HUES6 (cell line): ENCODE measurements at regions not wholly inside any gene's neighbourhood (a gene's known extent, or its start where the extent isn't known, plus 50 kb on each side); places are given as distances from the start of the nearest gene placed in this dataset.

Experiments used
- H3K27ac ChIP-seq: 2 replicates; pipeline ENCODE4 v1.7.0; 2013; ENCODE audit warnings: low read depth, mild to moderate bottlenecking, low read length, inconsistent platforms
- H3K27me3 ChIP-seq: 2 replicates; pipeline ENCODE4 v1.6.1; 2013; ENCODE audit warnings: low read length; ENCODE audit not compliant: control insufficient read depth, insufficient read depth
- H3K36me3 ChIP-seq: 2 replicates; pipeline ENCODE4 v1.6.1; 2013; ENCODE audit warnings: low read length; ENCODE audit not compliant: control insufficient read depth, insufficient read depth
- H3K4me1 ChIP-seq: 2 replicates; pipeline ENCODE4 v1.6.1; 2013; ENCODE audit warnings: low read length; ENCODE audit not compliant: control insufficient read depth, insufficient read depth
- H3K4me3 ChIP-seq: 2 replicates; pipeline ENCODE4 v1.5.1; 2013; ENCODE audit warnings: low read depth, low read length
- H3K9ac ChIP-seq: one replicate; pipeline ENCODE4 v1.6.1; 2013; ENCODE audit warnings: mild to moderate bottlenecking, low read length
- H3K9me3 ChIP-seq: 2 replicates; pipeline ENCODE4 v1.6.1; 2013; ENCODE audit warnings: low read depth, low read length; ENCODE audit not compliant: control insufficient read depth, insufficient read depth

DNA sequence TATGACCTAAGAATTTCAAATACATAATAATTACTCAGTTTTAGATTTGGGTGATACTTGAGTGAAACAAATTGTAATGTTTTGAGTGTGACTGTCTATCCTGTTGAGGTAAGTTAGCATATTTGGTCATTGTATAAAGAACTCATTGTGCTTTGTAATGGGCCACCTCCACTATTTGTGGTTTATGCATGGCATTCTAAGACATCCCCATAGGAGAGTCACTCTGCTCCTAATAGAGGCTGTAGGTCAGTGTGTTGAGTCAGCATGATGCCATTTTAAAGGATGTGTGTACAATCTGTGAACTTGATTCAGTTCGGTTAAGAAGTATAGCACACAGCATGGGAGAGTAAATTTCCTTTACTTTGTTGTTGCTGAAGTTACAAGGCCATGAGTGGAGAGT lies 1112.4 kb downstream of the JRKL start:
- H3K27me3 ChIP-seq: no peaks in the 10 kb centered on the region
- H3K36me3 ChIP-seq: no peaks in the 10 kb centered on the region
- peaks cover 8% of the 10 kb centered on the region for H3K4me1 ChIP-seq
- peaks cover 13% of the 10 kb centered on the region; the same call in 1 of the 2 replicates for H3K9me3 ChIP-seq
- no peak overlapping the region for H3K27ac ChIP-seq
- H3K4me3 ChIP-seq: no peak overlapping the region
- no peak overlapping the region for H3K9ac ChIP-seq

DNA sequence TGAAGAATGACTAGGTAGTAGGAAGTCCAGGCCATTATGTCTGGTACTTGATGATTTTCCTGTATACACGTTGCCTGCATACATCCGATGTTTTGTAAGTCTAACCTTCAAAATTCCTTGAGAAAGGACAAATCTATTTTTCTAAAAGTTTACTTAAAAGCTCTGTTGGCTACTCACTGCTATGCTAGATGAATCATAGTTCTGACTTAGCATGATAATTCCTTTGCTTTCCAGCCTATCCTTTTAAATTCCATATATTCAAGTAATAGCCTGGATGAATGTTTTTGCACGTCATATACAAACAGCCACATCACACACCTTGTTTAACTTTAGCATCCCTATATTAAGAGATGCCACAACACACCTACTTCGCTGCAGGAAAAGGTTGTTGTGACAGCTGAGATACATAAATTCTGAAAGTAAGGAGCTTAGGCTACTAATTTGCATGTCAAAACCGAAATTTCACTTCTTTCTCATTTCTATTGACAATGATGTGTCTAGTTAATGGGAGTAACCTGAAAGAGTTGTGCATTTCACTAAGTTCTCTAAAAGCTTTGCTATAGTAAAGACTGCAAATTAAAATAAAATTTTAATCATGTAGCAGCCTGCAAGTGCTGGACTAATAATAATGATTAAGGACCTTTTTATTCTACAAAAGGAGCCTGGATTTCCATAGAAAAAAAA lies 1116.4 kb downstream of the JRKL start:
- H3K4me3 ChIP-seq: no peak overlapping the region
- H3K36me3 ChIP-seq: no peaks in the 10 kb centered on the region
- no peak overlapping the region for H3K9ac ChIP-seq
- peaks cover 8% of the 10 kb centered on the region for H3K4me1 ChIP-seq
- H3K27me3 ChIP-seq: no peaks in the 10 kb centered on the region
- no peaks in the 10 kb centered on the region for H3K9me3 ChIP-seq
- no peak overlapping the region for H3K27ac ChIP-seq

DNA sequence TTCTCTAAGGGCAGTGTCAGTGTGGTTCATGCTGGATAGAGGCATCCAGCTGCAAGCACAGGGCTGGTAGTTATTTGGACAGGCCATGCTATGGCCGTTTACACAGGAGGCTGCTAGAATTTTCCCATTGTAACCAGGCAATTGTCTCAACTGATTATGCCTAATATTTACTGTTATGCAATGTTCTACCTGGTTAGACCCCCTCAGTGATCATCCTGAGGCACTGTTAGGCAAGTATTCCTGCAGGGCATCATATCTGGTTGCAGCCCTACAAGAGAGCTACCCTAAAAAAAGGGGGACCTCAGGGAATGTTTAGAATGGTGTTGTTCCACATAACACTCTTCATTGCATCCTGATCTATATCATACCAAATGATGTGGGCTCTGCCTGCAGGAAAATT lies 1124.6 kb downstream of the JRKL start:
- Histone ChIP-seq H3K9me3 (no peaks in the 10 kb centered on the region), H3K4me3 (no peak overlapping the region), H3K27ac (no peak overlapping the region), H3K9ac (no peak overlapping the region), H3K36me3 (no peaks in the 10 kb centered on the region), H3K27me3 (no peaks in the 10 kb centered on the region), H3K4me1 (no peaks in the 10 kb centered on the region)

DNA sequence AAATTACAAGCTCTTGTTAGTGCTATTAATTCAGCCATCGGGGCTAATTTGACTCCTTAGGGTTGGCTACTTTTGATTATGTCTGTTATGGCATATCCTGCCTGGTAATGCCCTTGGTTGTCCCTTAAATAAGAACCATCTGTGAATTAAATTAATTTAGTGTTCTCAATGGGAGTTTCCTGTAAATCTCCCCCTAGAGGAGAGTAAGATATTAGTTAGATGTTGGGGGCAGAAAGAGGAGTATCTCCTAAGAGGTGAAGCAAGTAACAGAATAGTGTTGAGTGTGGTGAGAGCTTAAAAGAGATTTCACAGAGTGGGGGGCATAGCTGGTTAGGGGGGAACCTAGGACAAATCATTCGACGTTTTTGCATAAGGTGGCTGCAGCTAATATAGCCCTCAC lies 1126.9 kb downstream of the JRKL start:
- no peaks in the 10 kb centered on the region for H3K27me3 ChIP-seq
- no peak overlapping the region for H3K4me3 ChIP-seq
- H3K9me3 ChIP-seq: no peaks in the 10 kb centered on the region
- no peaks in the 10 kb centered on the region for H3K36me3 ChIP-seq
- no peak overlapping the region for H3K27ac ChIP-seq
- H3K4me1 ChIP-seq: no peaks in the 10 kb centered on the region
- no peak overlapping the region for H3K9ac ChIP-seq

DNA sequence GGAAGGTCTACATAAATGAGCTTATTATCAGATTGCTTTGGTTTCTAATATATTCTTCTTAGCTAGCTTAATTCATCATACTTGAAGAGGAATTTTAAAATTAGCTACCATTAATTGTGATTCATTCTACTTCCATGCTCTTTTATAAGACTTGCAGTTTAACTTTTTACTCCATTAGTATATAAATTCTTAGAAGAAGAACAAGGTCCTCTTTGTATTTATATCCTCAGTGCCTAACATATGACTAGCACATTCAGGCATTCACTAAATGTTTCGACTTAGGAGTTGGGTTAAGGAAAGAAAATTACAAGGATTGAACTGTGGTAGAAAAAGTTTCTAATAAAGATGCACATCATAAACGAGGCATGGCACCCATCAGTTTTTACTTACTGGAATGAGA lies 1135.5 kb downstream of the JRKL start:
- Histone ChIP-seq H3K27ac (no peak overlapping the region), H3K36me3 (no peaks in the 10 kb centered on the region), H3K9me3 (peaks cover 4% of the 10 kb centered on the region; the same call in 1 of the 2 replicates), H3K27me3 (no peaks in the 10 kb centered on the region), H3K4me3 (no peak overlapping the region), H3K4me1 (no peaks in the 10 kb centered on the region), H3K9ac (no peak overlapping the region)

DNA sequence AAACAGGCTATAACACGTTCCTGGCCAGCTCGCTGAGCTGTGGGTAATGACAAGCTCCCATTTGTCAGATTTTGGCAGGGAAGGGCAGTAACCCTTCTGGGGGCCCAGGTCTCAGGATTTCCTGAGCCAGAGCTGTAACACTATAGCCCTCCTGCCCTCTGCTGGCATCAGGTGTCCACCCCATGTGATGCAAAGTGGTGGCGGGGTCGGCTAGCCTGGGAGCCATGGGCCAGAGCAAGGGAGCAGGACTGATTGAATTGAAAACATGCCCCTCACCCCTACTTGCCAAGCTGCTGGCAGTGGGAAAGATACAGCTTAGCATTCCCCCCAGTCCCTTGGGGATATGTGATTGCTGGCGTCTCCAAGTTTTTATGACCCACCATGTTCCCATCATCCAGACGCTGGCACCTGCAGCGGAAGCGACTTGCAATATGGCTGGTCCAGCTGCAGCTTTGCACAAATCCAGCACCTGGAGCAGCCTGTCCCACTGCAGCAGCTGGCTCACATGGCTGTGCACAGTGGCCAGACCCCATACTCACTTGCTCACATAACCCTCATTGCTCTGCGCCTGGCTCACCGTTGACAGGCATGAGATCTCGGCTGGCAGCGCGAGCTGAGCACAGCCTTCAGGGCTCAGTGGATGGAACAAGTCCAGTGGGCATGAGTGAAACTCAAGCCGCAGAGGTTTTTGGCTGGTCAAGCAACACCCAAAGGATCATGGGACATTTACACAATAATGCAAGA lies 1147.8 kb downstream of the JRKL start:
- H3K27ac ChIP-seq: no peak overlapping the region
- no peak overlapping the region for H3K9ac ChIP-seq
- H3K4me3 ChIP-seq: no peak overlapping the region
- no peaks in the 10 kb centered on the region for H3K9me3 ChIP-seq
- no peaks in the 10 kb centered on the region for H3K4me1 ChIP-seq
- H3K27me3 ChIP-seq: no peaks in the 10 kb centered on the region
- H3K36me3 ChIP-seq: no peaks in the 10 kb centered on the region

DNA sequence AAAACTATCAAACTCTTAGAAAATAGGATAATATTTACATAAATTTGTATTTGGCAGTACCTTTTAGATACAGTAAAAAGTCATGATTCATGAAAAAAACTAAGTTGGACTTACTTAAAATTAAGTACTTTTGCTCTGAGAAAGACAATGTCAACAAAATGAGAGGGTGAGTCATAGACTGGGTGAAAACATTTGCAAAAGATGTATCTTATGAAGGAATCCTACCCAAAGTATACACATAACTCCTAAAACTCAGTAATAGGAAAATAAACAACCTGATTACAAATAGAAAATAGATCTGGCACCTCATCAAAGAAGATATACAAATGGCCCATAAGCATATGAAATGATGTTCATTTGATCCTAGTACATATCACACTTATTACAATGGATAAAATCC lies 1154.6 kb downstream of the JRKL start:
- H3K4me1 ChIP-seq: peaks cover 6% of the 10 kb centered on the region; the same call in 1 of the 2 replicates
- H3K4me3 ChIP-seq: no peak overlapping the region
- no peak overlapping the region for H3K27ac ChIP-seq
- no peaks in the 10 kb centered on the region for H3K27me3 ChIP-seq
- H3K9me3 ChIP-seq: no peaks in the 10 kb centered on the region
- H3K9ac ChIP-seq: no peak overlapping the region
- H3K36me3 ChIP-seq: no peaks in the 10 kb centered on the region

DNA sequence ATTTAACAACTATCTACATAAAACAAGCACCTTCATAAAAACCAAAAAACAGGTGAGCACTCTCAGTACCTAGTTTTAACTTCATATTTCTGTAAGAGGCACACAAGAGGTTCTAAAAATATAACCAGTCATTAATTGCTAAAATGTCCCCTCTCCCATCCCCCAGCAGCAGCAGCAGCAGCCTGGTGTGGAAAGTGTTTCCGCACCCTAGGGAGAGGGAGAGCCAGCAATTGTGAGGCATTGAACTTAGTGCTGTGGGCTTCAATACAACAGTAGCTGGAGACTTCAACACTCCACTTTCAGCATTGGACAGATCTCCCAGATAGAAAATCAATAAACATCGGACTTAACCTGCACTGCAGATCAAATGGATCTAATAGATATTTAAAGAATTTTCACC lies 1158.5 kb downstream of the JRKL start:
- no peaks in the 10 kb centered on the region for H3K9me3 ChIP-seq
- H3K27ac ChIP-seq: no peak overlapping the region
- no peak overlapping the region for H3K9ac ChIP-seq
- no peak overlapping the region for H3K4me3 ChIP-seq
- H3K36me3 ChIP-seq: no peaks in the 10 kb centered on the region
- H3K27me3 ChIP-seq: no peaks in the 10 kb centered on the region
- H3K4me1 ChIP-seq: peaks cover 6% of the 10 kb centered on the region; the same call in 1 of the 2 replicates

DNA sequence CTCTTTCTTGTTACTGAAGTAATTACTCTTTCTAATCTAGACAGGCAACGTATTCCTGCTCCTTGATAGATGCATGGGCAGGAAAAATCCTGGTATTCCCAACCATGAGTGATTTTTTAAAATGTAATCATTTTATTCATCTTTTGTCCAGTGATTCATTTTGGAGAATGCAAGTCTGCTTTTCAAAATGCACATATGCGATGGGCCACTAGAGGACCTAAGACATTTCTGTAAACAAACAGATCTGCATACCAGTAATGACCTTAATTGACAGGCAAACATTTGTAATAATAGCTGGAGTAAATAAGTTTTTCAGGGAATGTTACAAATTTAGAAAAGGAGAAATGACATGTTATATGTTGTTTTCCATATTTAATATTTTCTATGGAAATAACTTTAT lies 1167.6 kb downstream of the JRKL start:
- no peaks in the 10 kb centered on the region for H3K27me3 ChIP-seq
- no peak overlapping the region for H3K4me3 ChIP-seq
- no peak overlapping the region for H3K27ac ChIP-seq
- H3K4me1 ChIP-seq: no peaks in the 10 kb centered on the region
- no peaks in the 10 kb centered on the region for H3K36me3 ChIP-seq
- no peaks in the 10 kb centered on the region for H3K9me3 ChIP-seq
- H3K9ac ChIP-seq: no peak overlapping the region

DNA sequence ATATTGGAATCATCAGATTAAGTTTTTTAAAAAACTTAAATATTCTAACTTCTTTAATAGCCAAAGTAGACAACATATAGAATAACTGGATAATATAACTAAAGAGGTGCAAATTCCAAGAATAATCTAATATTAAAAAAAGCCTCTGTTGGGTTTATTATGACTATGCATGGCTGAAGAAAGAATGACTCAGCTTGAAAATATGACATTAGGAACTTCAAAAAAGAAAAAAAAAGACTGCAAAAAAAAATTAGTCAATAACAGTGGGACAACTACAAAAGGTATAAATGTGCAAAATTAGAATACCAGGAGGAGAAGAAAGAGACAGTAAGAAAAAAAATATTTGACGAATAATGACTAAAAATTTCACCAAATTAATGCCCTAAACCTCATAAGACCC lies 1178.0 kb downstream of the JRKL start:
- Histone ChIP-seq H3K9me3 (peaks cover 21% of the 10 kb centered on the region), H3K27ac (no peak overlapping the region), H3K36me3 (no peaks in the 10 kb centered on the region), H3K4me1 (no peaks in the 10 kb centered on the region), H3K4me3 (no peak overlapping the region), H3K27me3 (no peaks in the 10 kb centered on the region), H3K9ac (no peak overlapping the region)

DNA sequence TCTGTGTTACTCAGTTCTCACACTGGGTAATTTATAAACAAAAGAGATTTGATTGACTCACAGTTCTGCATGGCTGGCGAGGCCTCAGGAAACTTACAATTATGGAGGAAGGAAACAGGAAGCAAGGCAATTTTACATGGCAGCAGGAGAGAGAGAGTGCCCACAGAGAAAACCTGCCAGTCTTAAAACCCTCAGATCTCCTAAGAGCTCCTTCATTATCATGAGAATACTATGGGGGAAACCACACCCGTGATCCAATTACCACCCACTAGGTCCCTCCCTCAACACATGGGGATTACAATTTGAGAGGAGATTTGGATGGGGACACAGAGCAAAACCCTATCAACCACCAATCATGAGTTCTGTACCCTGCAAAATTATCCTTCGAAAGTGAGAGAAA lies 1180.8 kb downstream of the JRKL start:
- Histone ChIP-seq H3K4me3 (no peak overlapping the region), H3K36me3 (no peaks in the 10 kb centered on the region), H3K9me3 (peaks cover 21% of the 10 kb centered on the region), H3K27ac (no peak overlapping the region), H3K4me1 (no peaks in the 10 kb centered on the region), H3K27me3 (no peaks in the 10 kb centered on the region), H3K9ac (no peak overlapping the region)
